Right lobe of liver (tissue), 6 donors: ENCODE measurements at regions not wholly inside any gene's neighbourhood (a gene's known extent, or its start where the extent isn't known, plus 50 kb on each side); places are given as distances from the start of the nearest gene placed in this dataset.

Experiments used
- ATAC-seq, 4 donors: fragments of 200-7000 bp; cut with Tn5 transposase; one replicate each; pipeline ENCODE4 v1.9.1; 2020; ENCODE audit warnings: mild to moderate bottlenecking in 4 of 4, moderate library complexity in 4 of 4
- DNase-seq, 3 donors: peaks; one replicate each; pipeline ENCODE4 v3.0.0-alpha.2; 2020
- H3K27ac ChIP-seq, 3 donors: fragments of 200-600 bp; one replicate each; pipeline ENCODE4 v1.8.0; 2022
- H3K27me3 ChIP-seq, 2 donors: fragments of 200-600 bp; one replicate each; pipeline ENCODE4 v1.8.0; 2022
- H3K36me3 ChIP-seq, 4 donors: fragments of 200-600 bp; sonication (generic) in 1 of 4; one replicate each; pipeline versions ENCODE4 v1.5.1 to v1.8.0; 2017 to 2022; ENCODE audit warnings: control low read depth in 1 of 4
- H3K4me1 ChIP-seq, 4 donors: fragments of 200-600 bp; sonication (generic) in 1 of 4; one replicate each; pipeline versions ENCODE4 v1.5.1 to v1.8.0; 2017 to 2022; ENCODE audit warnings: control low read depth in 1 of 4
- H3K4me3 ChIP-seq, 3 donors: fragments of 200-600 bp; one replicate each; pipeline ENCODE4 v1.8.0; 2022
- H3K9me3 ChIP-seq, 4 donors: fragments of 200-600 bp; sonication (generic) in 1 of 4; one replicate each; pipeline versions ENCODE4 v1.5.1 to v1.8.0; 2017 to 2022; ENCODE audit warnings: control low read depth in 1 of 4
- POLR2A ChIP-seq: fragments of 450-650 bp; IDR thresholded peaks from one replicate; pipeline ENCODE4 v1.6.1; 2017; ENCODE audit warnings: antibody characterized with exemption, mild to moderate bottlenecking
- WGBS: methylation state at CpG from one replicate; pipeline ENCODE4 v1.1.6; 2018; ENCODE audit warnings: low coverage, low lambda C conversion rate; ENCODE audit not compliant: insufficient coverage; ENCODE audit errors: missing lambda C conversion rate; 5-methylcytosine and 5-hydroxymethylcytosine counted together
- intact Hi-C, 2 donors: fragments of 100-400 bp; cut with DNase I; formaldehyde crosslinking; loops; one replicate each; pipeline versions ENCODE4 v1.11.2 to v1.14.1; 2022
- TF ChIP-seq, protein P1 (sequence below), 4 donors: fragments of 200-600 bp in 3 of 4; fragments of 450-650 bp in 1 of 4; IDR thresholded peaks; one replicate each; pipeline versions ENCODE4 v1.5.1 to v1.8.0; 2016 to 2022; ENCODE audit warnings: antibody characterized with exemption in 4 of 4, mild to moderate bottlenecking in 2 of 4
- donor health status: DM: no; HTN: yes; CAD: no.
- donor health status: DM: no; HTN: no; CAD: no.
- donor health status: DM: no; HTN: no; CAD: no.
- donor health status: DM: no; HTN: yes; CAD: no.
- donor health status: DM: no; HTN: yes; CAD: no.

- Histone ChIP-seq H3K4me1 (no peaks in the 10 kb centered on the region), H3K27me3 (no peaks in the 10 kb centered on the region), H3K9me3 (no peaks in the 10 kb centered on the region), H3K36me3 (no peaks in the 10 kb centered on the region), H3K4me3 (no peak overlapping the region), H3K27ac (no peak overlapping the region)
- TF ChIP-seq, protein P1, sequence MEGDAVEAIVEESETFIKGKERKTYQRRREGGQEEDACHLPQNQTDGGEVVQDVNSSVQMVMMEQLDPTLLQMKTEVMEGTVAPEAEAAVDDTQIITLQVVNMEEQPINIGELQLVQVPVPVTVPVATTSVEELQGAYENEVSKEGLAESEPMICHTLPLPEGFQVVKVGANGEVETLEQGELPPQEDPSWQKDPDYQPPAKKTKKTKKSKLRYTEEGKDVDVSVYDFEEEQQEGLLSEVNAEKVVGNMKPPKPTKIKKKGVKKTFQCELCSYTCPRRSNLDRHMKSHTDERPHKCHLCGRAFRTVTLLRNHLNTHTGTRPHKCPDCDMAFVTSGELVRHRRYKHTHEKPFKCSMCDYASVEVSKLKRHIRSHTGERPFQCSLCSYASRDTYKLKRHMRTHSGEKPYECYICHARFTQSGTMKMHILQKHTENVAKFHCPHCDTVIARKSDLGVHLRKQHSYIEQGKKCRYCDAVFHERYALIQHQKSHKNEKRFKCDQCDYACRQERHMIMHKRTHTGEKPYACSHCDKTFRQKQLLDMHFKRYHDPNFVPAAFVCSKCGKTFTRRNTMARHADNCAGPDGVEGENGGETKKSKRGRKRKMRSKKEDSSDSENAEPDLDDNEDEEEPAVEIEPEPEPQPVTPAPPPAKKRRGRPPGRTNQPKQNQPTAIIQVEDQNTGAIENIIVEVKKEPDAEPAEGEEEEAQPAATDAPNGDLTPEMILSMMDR (IDR thresholded peaks at IDR 0.05): no peak
- TF ChIP-seq POLR2A: no peak
- DNase-seq: no peak
- WGBS: 13% methylated on average over 2 of the region's 2 CpGs
- intact Hi-C loops: no loop called here
- no peak for ATAC-seq
These were observed 526.5 kb downstream of the KIF4B start for GRCh38 chr5:155540000-155540595.

DNA sequence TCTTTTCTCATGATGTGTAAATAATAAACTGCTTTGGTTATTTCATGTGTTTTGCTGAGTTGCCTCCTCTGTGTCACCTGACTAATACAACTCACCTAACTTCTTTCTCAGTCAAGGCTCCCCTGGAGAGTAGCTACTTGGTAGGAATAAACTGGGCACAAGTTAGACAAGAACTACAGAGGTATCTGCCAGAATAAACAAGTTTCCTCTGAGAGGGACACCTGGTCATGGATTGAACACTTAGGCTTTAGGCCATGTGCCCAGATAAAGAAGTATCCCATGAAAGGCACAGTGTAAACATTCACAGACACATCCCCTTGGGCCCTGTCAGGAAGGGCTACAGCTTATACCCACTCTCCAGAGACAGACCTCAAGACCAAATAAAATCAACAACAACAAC lies 532.5 kb downstream of the KIF4B start:
- H3K4me1 ChIP-seq: no peaks in the 10 kb centered on the region
- no peaks in the 10 kb centered on the region for H3K9me3 ChIP-seq
- H3K4me3 ChIP-seq: no peak overlapping the region
- intact Hi-C loops: no loop called here
- TF ChIP-seq, protein P1 (IDR thresholded peaks at IDR 0.05): no peak
- TF ChIP-seq POLR2A: no peak
- H3K36me3 ChIP-seq: no peaks in the 10 kb centered on the region
- no peak for DNase-seq
- peak; percentile 66 to 83 (median 70) for ATAC-seq
- no peaks in the 10 kb centered on the region for H3K27me3 ChIP-seq
- H3K27ac ChIP-seq: no peak overlapping the region

DNA sequence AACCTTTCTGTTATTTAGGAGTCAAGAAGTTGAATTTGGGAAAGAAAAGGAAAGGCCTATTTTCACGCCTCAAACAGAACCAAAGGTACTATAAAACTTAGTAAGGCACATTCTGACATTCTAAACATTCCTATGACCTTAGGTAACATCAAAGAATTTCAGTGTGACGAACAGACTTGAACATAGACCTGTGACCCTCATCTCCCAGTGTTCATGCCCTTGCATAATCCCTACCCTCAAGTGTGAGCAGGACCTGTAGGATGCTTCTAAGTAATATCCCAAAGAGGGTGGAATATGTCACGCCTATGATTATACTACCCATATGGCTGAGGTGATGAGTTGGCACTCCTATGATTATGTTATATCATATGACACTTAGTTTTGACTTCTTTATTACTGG lies 540.9 kb downstream of the KIF4B start:
- Histone ChIP-seq H3K4me1 (no peaks in the 10 kb centered on the region), H3K36me3 (no peaks in the 10 kb centered on the region), H3K4me3 (no peak overlapping the region), H3K27me3 (no peaks in the 10 kb centered on the region), H3K9me3 (no peaks in the 10 kb centered on the region), H3K27ac (no peak overlapping the region)
- TF ChIP-seq, protein P1 (IDR thresholded peaks at IDR 0.05): no peak
- no peak for TF ChIP-seq POLR2A
- WGBS: 74% methylated on average over 3 of the region's 3 CpGs
- intact Hi-C loops: no loop called here
- DNase-seq (no peak), ATAC-seq (no peak)

GRCh38 chr5:155556222-155556621 lies 542.7 kb downstream of the KIF4B start:
- TF ChIP-seq, protein P1 (IDR thresholded peaks at IDR 0.05): no peak
- no peak for TF ChIP-seq POLR2A
- 52% methylated on average over 1 of the region's 1 CpG for WGBS
- Histone ChIP-seq H3K36me3 (no peaks in the 10 kb centered on the region), H3K27ac (no peak overlapping the region), H3K4me3 (no peak overlapping the region), H3K9me3 (no peaks in the 10 kb centered on the region), H3K4me1 (no peaks in the 10 kb centered on the region), H3K27me3 (no peaks in the 10 kb centered on the region)
- DNase-seq (no peak), ATAC-seq (no peak)
- intact Hi-C loops: no loop called here

DNA sequence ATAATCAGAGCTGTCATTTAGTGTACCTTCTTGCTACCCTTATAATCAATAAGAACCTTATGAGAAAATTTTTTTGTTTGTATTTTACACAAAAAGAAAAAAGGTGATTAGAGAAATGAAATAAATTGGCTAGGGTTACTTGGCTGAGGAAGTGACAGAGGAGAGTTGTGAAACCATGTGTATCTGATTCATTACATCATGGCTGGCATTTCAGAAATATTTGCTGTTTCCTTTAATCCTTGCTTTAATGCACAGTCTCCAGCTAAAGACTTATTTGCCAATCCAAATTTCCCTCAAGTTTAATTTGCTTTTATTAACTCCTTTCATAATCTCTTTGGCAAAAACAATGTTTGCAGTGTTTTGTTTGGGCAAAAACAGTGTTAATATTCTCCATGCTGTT lies 543.1 kb downstream of the KIF4B start:
- Histone ChIP-seq H3K4me3 (no peak overlapping the region), H3K4me1 (no peaks in the 10 kb centered on the region), H3K27me3 (no peaks in the 10 kb centered on the region), H3K27ac (no peak overlapping the region), H3K36me3 (no peaks in the 10 kb centered on the region), H3K9me3 (no peaks in the 10 kb centered on the region)
- intact Hi-C loops: no loop called here
- TF ChIP-seq POLR2A: no peak
- TF ChIP-seq, protein P1 (IDR thresholded peaks at IDR 0.05): no peak
- ATAC-seq: peak in 3 of 4 donors; percentile 47 to 85 (median 66)
- no peak for DNase-seq
